GM18498 (cell line): ENCODE measurements at regions not wholly inside any gene's neighbourhood (a gene's known extent, or its start where the extent isn't known, plus 50 kb on each side); places are given as distances from the start of the nearest gene placed in this dataset.
A peak's percentile ranks its signal among the peaks of the same experiment; 100 is the strongest.

Experiments used
- ATAC-seq: cut with Tn5 transposase; IDR thresholded peaks from one replicate; pipeline ENCODE4 v1.9.1; 2021; ENCODE audit warnings: mild to moderate bottlenecking, moderate library complexity; ENCODE audit not compliant: unreplicated experiment

- no peak for ATAC-seq
Measured at GRCh38 chr18:57202881-57203280, 56.0 kb downstream of the BOD1L2 start.

- no peak for ATAC-seq
Measured at GRCh38 chr18:57205641-57206040, 58.8 kb downstream of the BOD1L2 start.

- ATAC-seq = no peak
Measured at GRCh38 chr18:57207124-57207916, 60.4 kb downstream of the BOD1L2 start.

- no peak for ATAC-seq
Measured at GRCh38 chr18:57208047-57208446, 61.2 kb downstream of the BOD1L2 start.

- ATAC-seq = peak; percentile 52
Measured at GRCh38 chr18:57209713-57210106, 62.8 kb downstream of the BOD1L2 start.

GRCh38 chr18:57210107-57210715, 63.3 kb downstream of the BOD1L2 start:
- peak; percentile 10 for ATAC-seq

GRCh38 chr18:57210716-57211411, 64.0 kb downstream of the BOD1L2 start:
- no peak for ATAC-seq

GRCh38 chr18:57211412-57211750, 64.5 kb downstream of the BOD1L2 start:
- no peak for ATAC-seq

- no peak for ATAC-seq
Measured at GRCh38 chr18:57211776-57212175, 64.9 kb downstream of the BOD1L2 start.

GRCh38 chr18:57212678-57213077, 65.8 kb downstream of the BOD1L2 start:
- no peak for ATAC-seq

GRCh38 chr18:57214976-57215375, 68.1 kb downstream of the BOD1L2 start:
- ATAC-seq = no peak

GRCh38 chr18:57218281-57218680, 71.4 kb downstream of the BOD1L2 start:
- ATAC-seq = no peak

GRCh38 chr18:57219964-57220363, 73.1 kb downstream of the BOD1L2 start:
- no peak for ATAC-seq

- ATAC-seq = no peak
Measured at GRCh38 chr18:57220480-57220879, 73.6 kb downstream of the BOD1L2 start.

- no peak for ATAC-seq
Measured at GRCh38 chr18:57220930-57221483, 74.1 kb downstream of the BOD1L2 start.

GRCh38 chr18:57223144-57223870, 76.4 kb downstream of the BOD1L2 start:
- ATAC-seq = no peak

GRCh38 chr18:57230861-57231585, 84.1 kb downstream of the BOD1L2 start:
- no peak for ATAC-seq

- ATAC-seq = no peak
Measured at GRCh38 chr18:57231864-57232263, 85.0 kb downstream of the BOD1L2 start.

GRCh38 chr18:57234346-57234745, 87.5 kb downstream of the BOD1L2 start:
- ATAC-seq = no peak

GRCh38 chr18:57241869-57242268, 95.0 kb downstream of the BOD1L2 start:
- ATAC-seq = no peak
